ENCODE measurements at regions not wholly inside any gene's neighbourhood (a gene's known extent, or its start where the extent isn't known, plus 50 kb on each side); places are given as distances from the start of the nearest gene placed in this dataset.

GRCh38 chr21:20737227-20737913, 260.8 kb upstream of the NCAM2 start:
- no peak for DNase-seq (ENCODE audit: low spot score)
- in situ Hi-C loops (cut with HindIII; ENCODE audit: low sequenced_read_pairs) = no loop called here

- in situ Hi-C loops (cut with HindIII; ENCODE audit: low sequenced_read_pairs) = no loop called here
- no peak for DNase-seq (ENCODE audit: low spot score)
Measured at GRCh38 chr21:20739421-20739820, 258.8 kb upstream of the NCAM2 start.

DNA sequence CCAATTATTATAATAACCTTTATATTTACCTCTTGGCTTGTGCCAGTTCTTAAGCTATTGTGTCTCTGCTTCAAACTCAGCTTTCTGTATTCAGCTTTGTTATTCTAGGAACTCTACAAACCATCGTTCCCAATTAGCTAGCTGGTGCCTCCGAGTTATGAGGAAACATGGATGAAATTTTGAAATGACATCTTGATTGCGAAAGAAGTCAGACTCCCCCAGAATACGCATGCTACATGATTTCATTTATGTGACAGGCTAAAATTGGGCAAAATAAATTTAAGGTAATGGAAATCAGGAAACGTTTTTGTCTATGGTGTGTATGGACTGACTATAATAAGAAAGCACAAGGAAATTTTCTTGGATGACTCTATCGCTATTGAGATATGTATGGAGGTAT, 256.8 kb upstream of the NCAM2 start:
- no peak for DNase-seq (ENCODE audit: low spot score)
- in situ Hi-C loops (cut with HindIII; ENCODE audit: low sequenced_read_pairs) = no loop called here

- in situ Hi-C loops (cut with HindIII; ENCODE audit: low sequenced_read_pairs) = no loop called here
- no peak for DNase-seq (ENCODE audit: low spot score)
Measured at GRCh38 chr21:20760221-20760620, 238.0 kb upstream of the NCAM2 start.

DNA sequence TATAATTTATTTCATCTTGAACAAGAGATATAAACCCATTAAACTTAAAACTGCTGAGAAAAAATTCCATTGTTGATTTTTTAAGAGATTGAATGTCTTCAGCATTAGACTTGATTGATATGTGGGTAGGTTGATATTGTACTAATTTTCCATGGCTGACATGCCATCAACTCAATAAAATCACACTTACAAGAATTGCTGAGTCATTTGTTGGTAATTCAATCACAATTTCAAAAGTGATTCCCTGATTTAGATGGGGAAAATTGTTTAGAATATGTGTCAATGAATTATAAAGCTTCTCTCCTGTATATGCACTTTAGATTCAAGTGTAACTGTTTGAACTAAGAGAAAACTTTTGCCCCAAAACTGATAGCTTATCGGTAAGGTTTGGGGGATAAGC, 223.5 kb upstream of the NCAM2 start:
- no peak for DNase-seq (ENCODE audit: low spot score)
- in situ Hi-C loops (cut with HindIII; ENCODE audit: low sequenced_read_pairs) = no loop called here

DNA sequence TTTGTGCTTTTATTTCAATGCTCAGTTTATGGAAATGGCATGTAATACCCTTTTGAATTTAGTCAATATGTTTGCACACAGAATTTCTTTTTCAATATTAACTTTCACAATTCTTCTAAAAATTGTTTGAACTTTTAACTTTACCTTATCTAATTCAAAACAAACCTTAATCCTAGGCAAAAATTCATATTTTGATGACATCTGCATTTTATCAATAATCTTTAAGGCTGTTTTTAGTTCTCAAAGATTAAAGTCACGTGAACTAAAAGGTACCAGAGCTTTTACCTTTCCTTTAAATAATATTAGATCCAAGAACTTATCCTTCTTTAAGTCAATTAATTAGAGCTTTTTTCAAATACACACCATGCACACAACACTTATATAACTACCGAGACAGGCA, 218.9 kb upstream of the NCAM2 start:
- DNase-seq (ENCODE audit: low spot score) = no peak
- in situ Hi-C loops (cut with HindIII; ENCODE audit: low sequenced_read_pairs) = no loop called here

DNA sequence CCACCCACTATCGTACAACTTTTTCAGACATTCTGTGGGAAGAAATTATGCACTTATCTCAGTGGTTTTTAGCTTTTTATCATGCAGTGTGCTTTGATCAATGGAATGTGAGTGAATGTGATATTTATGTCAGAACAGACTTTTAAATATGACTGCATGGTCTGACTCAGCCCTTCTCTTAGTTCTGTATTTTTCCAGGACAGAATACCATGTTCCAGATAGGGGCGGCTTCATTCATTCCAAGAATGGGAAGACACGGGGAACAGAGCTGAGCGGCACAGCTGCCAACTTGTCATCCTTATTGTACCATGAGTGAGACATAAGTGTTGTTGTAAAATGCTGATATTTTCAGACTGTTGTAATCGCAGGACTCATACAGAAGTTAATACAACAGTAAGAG, 214.6 kb upstream of the NCAM2 start:
- in situ Hi-C loops (cut with HindIII; ENCODE audit: low sequenced_read_pairs) = no loop called here
- no peak for DNase-seq (ENCODE audit: low spot score)

DNA sequence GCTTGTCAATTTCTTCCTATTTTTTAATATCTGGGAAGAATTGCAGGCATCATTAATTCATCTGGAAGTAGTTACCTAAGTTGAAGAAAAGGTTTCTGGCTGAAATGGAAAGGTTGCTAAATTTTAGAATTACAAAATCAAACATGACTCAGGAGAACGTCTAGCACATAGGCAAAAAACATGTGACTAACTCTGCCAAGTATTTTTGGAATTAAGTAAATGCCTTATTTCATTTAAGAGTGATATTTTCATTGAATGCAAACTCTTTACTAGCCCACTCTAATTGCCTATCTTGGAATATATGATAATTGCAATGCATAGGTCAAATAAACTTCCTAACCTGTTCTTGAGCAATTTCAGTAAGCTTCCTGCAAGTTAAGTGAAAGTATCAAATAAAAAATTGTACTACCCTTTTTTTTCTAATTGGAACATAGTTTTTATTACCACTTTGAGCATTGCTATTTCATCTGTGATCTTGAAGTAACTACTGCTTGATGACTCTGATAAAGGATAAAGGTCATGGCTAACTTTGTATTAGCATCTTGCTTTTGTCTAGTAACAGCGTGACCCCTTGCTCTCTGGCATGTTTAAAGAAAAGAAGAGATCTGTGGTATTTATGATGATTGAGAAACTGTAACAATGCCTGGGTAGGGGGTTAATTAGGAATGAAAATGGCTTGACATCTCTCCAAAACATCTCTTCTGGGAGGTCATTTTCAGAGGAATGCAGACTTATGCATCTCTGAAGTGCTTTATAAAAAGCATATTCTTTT, 208.3 kb upstream of the NCAM2 start:
- in situ Hi-C loops (cut with HindIII; ENCODE audit: low sequenced_read_pairs) = no loop called here
- DNase-seq (ENCODE audit: low spot score) = no peak

DNA sequence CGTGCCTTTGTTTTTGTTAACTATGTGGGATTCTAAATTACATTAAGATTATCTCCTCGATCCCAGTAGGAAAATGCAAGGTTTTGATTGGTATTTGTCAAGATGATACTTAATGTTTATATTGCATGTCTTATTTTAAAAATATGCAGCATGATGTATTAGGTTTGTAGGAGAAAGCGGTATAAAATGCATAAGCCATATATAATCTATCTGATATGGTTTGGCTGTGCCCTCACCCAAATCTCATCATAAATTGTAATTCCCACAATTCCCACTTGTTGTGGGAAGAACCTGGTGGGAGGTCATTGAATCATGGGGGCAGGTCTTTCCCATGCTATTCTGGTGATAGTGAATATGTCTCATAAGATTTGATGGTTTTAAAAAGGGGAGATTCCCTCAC, 198.1 kb upstream of the NCAM2 start:
- in situ Hi-C loops (cut with HindIII; ENCODE audit: low sequenced_read_pairs) = no loop called here
- DNase-seq (ENCODE audit: low spot score) = no peak

DNA sequence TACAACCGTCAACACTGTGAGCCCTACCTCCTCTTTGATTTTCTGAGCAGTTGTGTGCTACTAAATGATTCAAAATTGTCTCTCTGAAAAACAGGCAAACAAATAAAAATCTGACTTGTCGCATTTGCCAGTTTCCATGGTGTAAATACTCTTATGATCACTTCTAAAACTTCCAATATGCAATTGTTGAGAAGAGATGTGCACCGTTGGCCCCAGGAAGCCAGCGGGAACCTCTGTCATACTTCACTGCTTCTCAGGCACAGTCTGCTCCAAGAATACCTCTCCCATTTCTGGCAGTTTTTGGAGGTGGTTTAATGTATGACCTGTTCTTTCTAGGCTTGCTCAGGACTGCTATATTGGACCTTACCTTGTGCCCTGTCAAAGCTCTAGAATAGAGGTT, 196.0 kb upstream of the NCAM2 start:
- in situ Hi-C loops (cut with HindIII; ENCODE audit: low sequenced_read_pairs) = no loop called here
- DNase-seq (ENCODE audit: low spot score) = no peak

DNA sequence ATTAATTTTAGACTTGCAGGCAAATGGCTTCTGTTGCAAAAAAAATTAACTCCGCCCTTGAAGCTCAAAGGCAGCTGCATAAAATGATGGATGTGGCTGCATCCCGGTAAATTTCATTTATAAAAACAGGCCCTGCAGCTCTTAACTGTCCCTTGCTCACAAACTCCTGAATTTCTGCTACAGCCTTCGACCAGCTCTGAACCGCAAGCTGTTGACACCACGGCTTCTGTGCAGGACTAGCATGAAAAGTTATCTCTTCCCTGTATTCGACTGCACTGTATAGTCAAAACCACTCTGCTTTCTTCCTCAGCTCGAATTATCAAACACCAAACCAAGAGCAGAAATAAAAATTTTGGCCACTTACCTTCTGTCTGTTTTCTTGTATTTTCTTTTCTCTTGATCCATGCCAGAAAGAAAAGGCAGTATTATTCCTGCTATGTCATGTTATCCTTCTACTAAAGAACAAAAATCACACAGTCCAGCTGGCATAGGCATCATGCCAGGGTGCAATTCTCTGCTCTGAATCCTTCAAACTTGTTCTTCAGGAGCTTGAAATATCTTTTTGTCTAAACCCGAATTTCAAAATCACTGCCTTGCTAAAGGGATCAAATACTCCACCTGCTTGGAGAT, 195.5 kb upstream of the NCAM2 start:
- peak; percentile 14 for DNase-seq (ENCODE audit: low spot score)
- in situ Hi-C loops (cut with HindIII; ENCODE audit: low sequenced_read_pairs) = no loop called here

GRCh38 chr21:20811702-20812101, 186.5 kb upstream of the NCAM2 start:
- in situ Hi-C loops (cut with HindIII; ENCODE audit: low sequenced_read_pairs) = no loop called here
- no peak for DNase-seq (ENCODE audit: low spot score)

GRCh38 chr21:20814090-20814489, 184.1 kb upstream of the NCAM2 start:
- in situ Hi-C loops (cut with HindIII; ENCODE audit: low sequenced_read_pairs) = no loop called here
- DNase-seq (ENCODE audit: low spot score) = no peak

- in situ Hi-C loops (cut with HindIII; ENCODE audit: low sequenced_read_pairs) = no loop called here
- DNase-seq (ENCODE audit: low spot score) = no peak
Measured at GRCh38 chr21:20822666-20823065, 175.5 kb upstream of the NCAM2 start.

- no peak for DNase-seq (ENCODE audit: low spot score)
- in situ Hi-C loops (cut with HindIII; ENCODE audit: low sequenced_read_pairs) = no loop called here
Measured at GRCh38 chr21:20852866-20853265, 145.3 kb upstream of the NCAM2 start.

GRCh38 chr21:20856926-20857325, 141.3 kb upstream of the NCAM2 start:
- in situ Hi-C loops (cut with HindIII; ENCODE audit: low sequenced_read_pairs) = no loop called here
- no peak for DNase-seq (ENCODE audit: low spot score)

GRCh38 chr21:20874202-20874601, 124.0 kb upstream of the NCAM2 start:
- in situ Hi-C loops (cut with HindIII; ENCODE audit: low sequenced_read_pairs) = no loop called here

DNA sequence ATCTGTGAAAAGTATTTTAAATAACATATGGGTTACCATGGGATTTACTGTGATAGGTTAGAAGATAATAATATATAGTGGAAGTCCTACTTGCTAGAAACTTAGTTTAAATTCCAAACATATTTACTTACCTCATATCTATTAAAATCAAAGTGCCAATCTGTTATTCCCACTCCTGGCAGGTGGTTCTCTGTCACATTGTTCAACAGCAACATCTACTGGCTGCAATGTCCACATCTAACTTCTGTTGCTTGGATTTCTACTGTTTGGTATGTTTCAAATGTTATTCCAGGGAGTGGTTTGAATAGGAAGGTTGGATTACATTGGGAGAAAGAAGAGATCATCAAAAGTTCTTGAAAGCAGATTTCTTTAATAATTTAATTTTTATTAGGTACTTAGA, 122.5 kb upstream of the NCAM2 start:
- DNase-seq (ENCODE audit: low spot score) = peak; percentile 2
- in situ Hi-C loops (cut with HindIII; ENCODE audit: low sequenced_read_pairs) = no loop called here

More at GRCh38 chr21:20874202-20874601, 124.0 kb upstream of the NCAM2 start:
- no peak for DNase-seq (ENCODE audit: low spot score)

DNA sequence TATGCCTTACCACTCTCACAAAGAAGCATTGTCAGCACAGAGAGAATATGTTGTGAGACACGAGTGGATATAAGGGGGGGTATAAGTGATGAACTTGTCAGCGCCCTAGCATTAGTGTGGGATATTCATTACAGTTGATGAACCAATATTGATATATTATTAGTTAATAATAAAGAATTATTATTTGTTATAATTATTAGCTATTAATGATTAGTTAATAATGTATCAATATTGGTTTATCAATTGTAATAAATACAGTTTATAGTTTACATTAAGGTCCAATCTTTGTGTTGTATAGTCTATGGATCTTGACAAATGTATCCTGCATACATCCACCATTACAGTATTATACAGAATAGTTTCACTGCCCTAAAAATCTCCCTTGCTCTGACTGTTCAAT, 120.2 kb upstream of the NCAM2 start:
- in situ Hi-C loops (cut with HindIII; ENCODE audit: low sequenced_read_pairs) = no loop called here
- DNase-seq (ENCODE audit: low spot score) = no peak

Data from G401 (cell line).